8988T (cell line): ENCODE measurements at regions not wholly inside any gene's neighbourhood (a gene's known extent, or its start where the extent isn't known, plus 50 kb on each side); places are given as distances from the start of the nearest gene placed in this dataset.

ENCODE experiments used
- DNase-seq: peaks from one replicate; pipeline ENCODE4 v3.0.0; 2011

DNA sequence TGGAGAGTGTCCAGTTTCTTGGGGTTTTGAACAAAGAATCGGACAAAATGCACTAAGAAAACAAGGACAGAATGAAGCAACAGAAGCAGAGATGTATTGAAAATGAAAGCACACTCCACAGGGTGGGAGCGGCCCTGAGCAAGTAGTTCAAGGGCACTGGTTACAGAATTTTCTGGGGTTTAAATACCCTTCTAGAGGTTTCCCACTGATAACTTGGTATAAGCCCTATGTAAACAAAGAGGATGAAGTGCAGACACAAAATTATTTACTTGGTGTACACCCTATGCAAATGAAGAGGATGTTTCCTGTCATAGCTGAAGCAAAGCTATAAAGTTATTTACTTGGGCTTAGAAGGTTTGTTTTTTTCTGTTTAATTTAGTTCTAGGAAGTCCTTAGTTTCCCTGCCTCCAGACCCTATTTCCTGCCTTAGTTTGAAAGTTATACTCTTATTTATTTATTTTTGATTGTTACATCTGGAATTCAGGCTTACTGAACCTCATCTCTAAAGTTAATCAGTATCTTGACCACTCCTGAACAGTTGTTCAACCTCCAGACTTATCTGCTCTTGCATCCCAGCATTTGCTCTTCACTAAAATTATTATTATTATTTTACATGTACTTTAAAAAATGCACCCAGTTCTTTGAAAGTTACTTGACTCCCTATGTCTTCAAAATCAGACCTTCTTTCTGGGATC lies 193.5 kb downstream of the SPP2 start:
- no peak for DNase-seq

DNA sequence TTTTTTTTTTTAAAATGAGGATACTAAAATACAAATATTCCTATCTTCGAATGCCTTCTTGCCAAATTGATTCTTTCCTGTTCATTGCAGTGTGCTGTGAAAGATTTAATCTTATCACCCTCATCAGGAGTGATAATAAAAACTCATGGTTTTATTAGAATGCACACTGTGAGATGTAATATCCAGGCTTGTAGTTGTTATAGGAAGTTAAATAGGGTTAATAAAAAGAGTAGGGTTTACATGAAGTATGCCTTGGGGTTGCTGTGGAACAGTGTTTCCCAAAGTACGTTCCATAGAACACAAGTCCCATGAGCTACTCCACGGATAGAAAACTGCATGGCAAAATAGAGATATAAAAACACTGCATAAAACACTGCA lies 191.9 kb downstream of the SPP2 start:
- no peak for DNase-seq

DNA sequence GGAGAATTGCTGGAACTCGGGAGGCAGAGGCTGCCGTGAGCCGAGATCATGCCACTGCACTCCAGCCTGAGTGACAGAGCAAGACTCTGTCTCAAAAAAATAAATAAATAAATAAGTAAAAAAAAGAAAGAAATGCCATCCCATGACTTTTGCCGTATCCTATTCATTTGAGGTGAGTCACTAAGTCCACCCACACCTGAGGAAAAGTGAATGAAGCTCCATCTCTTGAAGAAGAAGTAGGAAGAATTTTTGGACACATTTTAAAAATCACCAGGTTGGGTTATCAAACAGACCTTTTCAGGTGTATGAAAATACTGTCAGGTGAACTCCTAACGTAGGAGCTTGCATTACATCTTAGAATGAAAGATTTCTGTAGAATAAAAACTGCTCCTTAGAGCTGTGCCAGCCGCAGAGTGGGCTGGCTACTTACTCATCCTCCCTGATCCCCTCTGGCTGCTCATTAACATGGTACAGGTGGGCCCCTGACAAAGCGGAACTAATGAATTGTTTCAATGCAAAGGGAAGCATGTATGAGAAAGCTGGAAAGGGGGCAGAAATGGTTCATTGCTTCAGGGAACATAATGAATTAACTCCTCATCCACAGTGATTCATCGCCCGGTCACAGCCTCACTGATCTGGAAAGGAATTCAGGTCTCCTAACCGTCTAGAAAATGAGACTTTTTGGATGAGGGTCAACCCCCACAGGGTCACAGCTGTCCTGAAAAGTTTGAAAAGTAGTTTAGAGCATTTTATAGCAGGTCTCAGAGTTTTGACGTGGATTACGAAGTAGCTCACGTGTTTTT lies 191.4 kb downstream of the SPP2 start:
- peak; percentile 24 for DNase-seq

DNA sequence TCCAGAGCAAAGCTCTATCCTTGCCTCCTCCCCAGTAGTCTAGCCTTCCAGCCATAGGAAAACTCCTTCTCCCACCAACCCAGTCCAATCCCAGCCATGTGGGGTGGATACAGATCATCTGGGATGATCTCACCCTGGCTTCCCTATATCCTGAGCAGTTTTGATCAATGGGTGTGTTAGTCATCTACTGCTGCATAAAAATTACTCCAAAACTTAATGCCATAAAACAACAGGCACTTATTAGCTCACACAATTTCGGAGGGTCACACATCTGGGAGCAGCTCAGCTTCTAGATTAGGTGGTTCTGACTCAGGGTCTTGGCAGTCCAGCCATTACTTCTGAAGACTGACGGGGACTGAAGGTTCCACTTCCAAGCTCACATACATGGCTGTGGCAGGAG lies 190.4 kb downstream of the SPP2 start:
- DNase-seq: no peak

DNA sequence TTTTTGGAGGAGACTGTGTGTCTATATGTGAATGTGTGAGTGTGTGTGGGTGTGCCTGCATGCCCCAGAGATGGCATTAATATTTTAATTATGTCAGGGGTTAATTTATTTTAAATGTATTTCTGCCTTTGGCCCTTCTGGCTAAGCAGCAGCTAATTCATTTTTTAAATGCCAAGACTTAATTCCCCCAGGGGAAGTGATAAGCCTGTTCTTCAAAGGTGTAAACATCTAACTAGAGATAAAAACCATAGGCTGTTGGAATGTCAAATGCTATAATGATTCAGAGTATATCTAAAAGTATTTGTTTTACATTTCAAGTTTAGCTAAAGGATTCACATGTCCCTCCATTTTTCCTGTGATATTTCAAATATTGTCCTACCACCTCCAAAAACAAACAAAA lies 184.7 kb downstream of the SPP2 start:
- no peak for DNase-seq

DNA sequence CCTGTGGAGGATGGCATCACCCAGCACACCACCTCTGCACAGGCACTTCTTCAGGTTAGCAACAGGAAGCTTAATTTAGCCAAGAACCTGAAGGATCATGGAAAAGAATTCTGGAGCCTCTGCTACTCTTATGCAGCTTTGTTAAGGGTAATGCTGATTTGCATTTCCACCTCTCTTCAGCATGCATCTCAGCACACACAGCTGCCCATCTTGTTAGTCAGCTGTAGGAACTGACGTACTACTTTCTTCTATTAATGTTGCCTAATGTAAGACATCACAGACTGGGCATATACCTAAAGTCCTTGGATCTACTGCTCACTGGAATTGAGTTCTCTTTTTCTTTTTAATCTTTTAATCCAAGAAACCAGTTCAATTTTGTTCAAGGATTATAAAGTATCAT lies 181.0 kb downstream of the SPP2 start:
- DNase-seq: no peak

DNA sequence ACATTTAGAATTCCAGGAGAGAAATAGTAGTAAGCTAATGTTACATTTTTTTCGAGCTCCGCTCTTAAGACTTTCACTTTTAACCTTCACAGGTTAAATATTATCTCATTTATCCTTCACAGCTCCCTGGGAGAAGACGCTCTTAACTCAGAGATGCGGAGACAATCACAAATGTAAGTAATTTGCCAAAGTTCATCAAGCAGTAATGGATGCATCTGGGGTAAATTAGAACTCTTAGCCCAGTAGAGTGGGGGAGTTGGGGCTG lies 168.5 kb downstream of the SPP2 start:
- DNase-seq: no peak

DNA sequence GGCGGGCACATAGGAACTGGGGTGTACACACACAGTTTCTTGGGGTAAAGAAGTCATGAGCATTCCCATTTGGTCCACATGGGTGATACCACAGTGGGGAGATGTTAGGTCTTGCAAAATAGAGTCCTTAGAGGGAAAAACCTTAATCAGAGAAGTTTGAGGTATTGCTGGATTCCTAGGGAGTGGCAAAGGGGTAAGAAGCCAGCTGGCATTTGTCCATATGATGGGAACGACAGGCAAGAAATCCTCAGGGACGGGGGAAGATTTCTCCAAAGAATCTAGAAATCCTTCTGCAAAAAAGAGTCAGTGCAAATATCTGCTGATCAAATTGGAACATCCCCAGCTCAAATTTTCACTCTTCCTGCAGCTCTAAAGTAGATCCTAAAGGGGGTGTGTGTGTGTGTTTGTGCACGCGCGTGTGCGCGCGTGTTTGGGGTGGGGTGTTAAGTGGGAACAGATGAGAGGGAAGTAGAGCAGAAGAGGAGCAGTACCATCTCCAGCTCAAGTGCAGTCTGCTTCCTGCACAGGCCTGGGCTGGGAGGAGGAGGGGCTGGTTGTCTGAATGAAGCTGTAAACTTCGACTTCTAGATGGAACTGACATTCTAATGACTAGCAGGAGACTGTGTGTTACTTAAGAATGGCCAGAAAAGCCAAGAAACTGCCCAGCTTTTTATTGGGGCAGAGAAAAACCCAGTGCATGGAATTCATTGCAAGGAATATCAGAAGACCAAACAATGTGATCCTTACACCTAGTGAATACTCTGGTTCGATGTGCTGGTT lies 168.0 kb downstream of the SPP2 start:
- DNase-seq: no peak

DNA sequence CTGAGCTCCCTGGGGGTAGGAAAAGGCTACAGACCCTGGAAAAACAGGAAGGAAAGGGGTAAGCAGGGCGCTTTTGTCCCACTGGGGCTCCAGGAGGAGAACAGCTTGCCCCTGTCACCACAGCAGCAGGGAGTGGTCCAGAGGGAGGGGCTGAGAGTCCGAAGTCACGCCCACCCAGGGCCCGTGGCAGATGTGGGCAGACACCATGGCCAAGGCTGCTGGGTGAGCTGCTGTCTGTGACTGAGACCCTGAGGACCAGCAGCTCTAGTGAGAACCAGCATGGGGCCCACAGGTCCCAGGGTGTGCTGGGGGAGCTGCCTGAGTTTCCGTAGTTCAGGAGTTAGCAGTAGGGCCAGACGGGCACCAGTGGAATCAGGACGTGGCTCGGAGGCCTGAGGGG lies 162.0 kb downstream of the SPP2 start:
- DNase-seq: no peak

DNA sequence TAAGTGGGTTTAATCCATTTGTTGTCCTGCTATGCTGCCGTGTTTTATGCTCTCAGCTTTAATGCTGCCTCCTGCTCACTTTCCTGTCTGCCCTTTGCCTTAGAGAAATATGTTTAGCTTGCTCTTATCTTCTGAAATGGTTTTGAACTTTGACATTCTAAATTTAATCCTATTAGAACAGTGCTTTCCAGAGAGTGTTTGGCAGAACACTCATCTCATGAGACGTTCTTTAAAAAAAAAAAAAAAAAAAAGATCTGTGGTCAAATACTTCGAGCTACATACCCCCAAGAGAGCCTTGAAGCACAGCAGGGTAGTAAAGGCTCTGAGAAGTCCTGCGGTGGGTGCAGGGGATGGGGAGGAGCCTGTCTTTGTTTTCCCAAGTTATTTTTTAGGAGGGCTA lies 161.3 kb downstream of the SPP2 start:
- DNase-seq: no peak

DNA sequence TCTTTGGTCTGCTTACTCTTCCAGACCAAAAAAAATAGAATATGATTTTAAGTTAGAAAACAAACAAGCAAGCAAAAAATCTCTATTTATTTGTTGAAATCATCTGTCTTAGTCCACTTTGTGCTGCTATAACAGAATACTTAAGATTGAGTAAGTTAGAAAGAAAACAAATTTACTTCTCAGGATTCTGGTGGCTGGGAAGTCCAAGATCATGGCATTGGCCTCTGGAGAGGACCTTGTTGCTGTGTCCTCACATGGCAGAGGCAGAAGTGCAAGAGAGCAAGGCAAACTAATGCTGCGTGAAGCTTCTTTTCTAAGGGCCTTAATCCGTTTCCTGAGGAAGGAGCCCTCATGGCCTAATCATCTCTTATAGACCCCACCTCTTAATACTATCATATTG lies 156.2 kb downstream of the SPP2 start:
- no peak for DNase-seq

DNA sequence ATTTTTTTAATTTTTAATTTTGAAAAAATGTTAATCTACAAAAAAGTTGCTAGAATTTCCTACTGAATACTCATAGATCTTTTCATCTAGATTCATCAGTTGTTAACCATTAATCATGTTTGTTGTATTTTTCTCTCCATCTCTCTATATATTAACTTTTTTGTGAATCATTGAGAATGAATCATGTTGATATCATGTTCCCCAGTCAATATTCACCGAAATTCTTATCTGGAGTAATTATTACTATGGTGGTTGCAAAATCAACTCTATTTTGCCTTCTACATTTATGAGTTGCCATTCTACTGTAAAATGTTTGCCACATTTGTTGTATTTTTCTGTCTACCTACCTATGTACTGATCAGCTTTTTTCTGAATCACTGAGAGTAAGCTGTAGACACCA lies 154.0 kb downstream of the SPP2 start:
- DNase-seq: no peak

DNA sequence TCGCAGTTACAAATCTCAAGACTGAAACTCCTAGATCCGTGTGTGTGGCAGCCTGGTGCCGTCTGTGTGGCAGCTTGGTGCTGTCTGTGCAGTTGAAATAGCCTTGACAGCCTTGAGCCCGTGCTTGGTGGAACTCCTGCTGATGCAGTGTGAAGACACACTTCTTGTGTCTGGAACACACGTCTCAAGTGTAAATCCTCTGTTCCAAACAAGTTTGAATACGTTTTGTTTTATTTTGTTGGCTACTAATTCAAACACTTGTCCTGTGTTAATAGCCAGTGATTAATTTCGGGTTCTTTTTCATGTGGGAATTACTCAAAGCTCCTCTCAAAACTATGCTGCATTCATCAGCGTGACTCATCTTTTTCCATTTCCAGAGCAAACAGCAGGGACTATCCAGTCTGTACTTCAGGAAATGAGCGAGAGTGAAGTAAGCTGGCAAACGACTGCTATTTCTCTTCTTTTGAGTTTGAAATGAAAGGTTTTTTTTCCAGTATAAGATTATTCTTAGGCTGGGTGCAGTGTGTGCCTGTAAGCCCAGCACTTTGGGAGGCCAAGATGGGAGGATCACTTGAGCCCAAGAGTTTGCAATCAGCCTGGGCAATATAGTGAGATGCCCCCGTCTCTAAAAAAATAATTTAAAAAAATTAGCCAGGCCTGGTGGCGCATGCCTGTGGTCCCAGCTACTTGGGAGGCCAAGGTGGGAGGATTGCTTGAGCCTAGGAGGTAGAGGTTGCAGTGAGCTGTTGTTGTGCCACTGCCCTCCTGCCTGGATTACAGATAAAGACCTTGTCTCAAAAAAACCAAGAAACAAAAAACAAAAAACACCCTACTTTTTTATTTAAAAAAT lies 152.9 kb downstream of the SPP2 start:
- DNase-seq: peak; percentile 24

DNA sequence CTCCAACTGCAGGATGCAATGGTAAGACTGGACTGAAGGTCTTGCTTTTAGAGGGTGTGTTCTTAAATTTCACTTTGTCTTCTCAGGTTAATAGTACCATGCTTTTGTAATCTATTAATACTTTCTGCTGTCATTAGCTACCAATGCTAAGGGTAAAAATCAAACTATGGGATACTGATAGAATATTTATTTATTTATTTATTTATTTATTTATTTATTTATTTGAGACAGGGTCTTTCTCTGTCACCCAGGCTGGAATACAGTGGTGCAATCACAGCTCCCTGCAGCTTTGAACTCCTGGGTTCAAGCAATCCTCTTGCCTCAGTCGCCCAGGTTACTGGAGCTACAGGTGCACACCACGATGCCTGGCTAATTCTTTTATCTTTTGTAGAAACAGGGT lies 152.1 kb downstream of the SPP2 start:
- DNase-seq: no peak

DNA sequence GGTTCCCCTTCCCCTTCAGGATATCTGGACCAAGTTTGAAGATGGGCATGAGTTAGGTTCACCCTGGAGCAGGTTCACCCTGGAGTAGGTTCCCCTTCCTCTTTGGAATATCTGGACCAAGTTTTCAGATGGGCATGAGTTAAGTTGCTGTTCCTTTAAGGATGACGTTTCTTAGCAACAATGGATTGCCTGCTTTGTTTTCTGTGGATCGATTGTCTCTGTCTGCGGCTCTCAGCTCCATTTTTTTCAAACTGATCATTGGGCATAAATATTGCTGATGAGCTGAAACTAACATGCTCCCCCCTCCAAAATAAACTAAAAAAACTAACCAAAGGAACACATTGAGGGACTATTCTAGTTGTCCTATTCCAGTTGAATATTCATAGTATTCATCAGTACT lies 149.5 kb downstream of the SPP2 start:
- DNase-seq: no peak

DNA sequence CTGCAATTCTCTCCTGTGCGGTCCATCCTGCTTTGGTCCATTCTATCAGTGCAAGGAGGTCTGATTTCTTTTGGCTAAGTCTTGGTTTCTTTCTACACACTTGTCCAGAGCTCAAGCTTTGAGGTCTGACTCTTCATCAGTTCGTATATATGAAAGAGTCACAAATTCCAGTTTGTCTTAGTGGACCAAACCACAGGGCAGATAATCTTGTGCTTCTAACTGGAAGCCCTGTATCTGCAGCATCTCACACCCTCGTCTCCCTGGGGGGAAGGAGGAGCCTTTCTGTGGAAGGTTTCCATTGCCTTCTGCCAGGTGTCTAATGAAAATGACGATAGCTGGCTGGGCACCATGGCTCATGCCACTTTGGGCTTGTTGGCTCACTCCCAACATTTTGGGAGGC lies 148.5 kb downstream of the SPP2 start:
- no peak for DNase-seq

DNA sequence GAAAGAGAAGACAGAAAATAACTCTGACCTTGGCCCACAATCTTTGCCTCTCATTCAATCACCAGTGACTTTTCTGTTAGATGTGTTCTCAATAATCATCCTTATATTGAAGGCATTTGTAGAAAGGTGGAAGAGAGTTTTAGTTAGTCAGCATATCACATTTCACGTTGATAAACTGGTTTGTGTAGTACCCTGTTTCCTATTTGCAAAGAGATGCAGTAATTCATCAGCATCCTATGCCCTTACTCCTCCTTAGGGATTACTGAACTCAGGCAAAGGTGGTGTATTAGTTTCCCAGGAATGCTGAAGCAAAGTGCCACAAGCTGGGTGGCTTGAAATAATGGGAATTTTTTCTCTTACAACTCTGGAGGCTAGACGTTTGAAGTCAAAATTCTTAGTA lies 145.0 kb downstream of the SPP2 start:
- DNase-seq: no peak

DNA sequence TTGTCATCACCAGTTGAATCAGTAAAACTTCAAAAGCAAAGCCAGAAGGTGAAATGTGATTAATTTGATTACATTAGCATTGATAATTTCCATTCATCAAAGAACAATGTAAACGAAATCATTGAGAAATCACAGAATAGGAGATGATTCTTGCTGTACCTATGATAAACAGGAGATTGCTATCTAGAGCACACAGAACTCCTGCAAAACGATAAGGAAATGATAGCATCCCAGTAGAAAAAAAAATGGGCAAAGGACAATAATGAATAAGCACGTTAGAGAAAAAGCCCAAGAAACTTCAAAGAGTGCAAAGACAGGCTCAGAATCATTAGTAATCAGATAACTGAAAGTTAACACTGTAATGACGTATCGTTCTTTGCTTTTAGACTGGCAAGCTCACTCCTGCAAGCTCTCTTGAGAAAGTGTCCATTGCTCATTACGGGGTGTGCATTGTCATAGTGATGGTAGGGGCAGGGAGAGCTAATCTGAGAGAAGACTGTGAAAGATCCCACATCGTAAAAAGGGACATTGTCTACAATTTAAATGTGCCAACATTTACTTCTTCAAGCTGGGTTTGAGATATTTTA lies 143.6 kb downstream of the SPP2 start:
- DNase-seq: no peak

DNA sequence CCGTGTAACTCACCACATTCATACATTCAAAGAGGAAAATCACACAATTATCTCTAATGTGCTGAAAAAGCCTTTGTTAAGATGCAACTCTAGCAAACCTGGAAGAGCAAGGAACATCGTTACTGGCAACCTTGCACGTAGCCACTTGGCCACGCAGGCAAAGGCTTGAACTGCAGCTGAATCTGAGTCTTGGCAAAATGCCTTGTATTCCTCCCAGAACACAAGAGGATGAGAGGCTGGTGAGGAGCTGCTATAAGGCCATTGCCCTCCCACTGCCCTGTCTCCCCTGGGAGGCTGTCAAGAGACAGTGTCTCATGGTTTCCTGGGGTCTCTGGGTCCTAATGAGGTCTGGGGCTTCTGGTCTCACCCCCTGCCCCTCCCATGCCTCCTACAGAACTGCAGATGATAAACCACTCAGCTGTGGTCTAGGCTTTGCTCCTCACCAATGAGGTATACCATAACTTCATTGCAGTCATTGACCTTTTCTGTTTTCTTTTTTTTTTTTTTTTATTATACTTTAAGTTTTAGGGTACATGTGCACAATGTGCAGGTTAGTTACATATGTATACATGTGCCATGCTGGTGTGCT lies 141.4 kb downstream of the SPP2 start:
- DNase-seq: no peak

DNA sequence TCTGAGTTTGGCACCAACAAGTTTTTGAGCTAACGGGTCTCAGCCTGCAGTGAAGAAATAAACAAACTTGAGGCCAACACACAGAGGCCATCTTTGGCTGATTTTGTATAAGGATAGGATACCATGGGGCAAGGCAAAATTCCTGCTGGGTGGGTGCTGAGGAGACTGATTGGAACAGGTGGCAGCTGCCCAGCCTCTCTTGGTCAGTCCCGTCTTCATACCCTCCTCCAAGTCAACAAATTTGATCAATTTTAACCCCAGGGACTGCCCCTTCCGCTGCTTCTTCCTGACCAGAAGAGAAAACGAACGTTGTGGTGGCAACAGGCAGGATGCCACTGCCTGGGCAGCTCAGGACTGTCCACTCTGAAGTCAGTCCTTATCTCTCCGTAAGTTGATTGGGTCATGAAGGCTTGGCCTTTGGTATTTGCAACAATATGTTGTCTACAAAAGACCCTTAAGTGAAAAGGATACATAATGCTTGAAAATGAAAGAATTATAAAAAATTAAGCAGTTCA lies 139.3 kb downstream of the SPP2 start:
- no peak for DNase-seq

DNA sequence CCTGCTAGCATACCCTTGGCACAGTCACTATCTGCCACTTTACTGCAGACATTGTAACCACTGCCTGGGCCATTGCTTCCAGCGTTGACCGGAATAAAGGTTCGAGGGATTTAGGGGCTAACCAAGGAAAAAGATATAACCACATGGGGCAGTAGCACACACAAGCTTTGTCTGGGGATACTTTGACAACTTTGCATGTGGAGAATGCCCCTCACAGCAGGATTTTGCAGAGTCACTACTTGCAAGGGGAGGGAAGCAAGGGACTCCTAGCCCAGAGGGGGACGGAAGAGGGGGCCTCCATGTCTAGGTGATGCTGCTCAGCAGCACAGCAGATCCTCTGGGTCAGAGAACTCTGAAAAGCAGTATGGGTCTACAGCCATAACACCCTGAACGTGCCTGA lies 138.7 kb downstream of the SPP2 start:
- DNase-seq: no peak

DNA sequence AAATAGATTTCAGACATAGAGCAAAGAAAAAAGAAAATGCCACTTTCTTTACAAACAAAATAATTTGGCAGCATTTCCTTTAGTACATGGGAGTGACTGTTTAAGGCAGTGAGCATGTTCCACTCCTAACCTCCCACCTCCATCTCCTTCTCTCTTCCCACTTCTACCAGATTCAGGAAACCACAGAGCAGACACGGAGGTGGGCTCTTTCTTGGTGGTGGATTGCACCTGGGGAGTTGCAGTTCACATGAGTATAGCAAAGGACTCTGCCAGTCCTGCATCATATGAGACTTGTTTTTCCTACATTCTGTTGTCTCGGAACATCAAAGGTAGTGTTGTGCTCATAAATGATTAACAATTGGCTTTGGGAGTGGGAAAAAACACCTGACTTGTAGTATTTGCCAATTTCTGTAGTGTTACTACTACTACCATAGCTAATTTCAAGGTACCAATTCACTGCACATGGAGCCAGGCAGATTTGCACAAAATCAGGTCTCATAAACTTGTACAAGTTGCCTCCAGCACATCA lies 137.2 kb downstream of the SPP2 start:
- no peak for DNase-seq
